PC-3 (cell line): ENCODE measurements at regions not wholly inside any gene's neighbourhood (a gene's known extent, or its start where the extent isn't known, plus 50 kb on each side); places are given as distances from the start of the nearest gene placed in this dataset.

Source experiments
- EZH2 ChIP-seq: fragments of 300-600 bp; sonication (generic); IDR thresholded peaks from one replicate; pipeline ENCODE4 v1.6.1; 2017; ENCODE audit warnings: antibody characterized with exemption, mild to moderate bottlenecking, low read length; ENCODE audit not compliant: unreplicated experiment
- EZH2phosphoT487 ChIP-seq: fragments of 300-600 bp; sonication (generic); IDR thresholded peaks from 2 replicates; pipeline ENCODE4 v1.6.1; 2018; ENCODE audit warnings: mild to moderate bottlenecking, antibody characterized with exemption, low read length, borderline replicate concordance
- TF ChIP-seq, protein P1 (sequence below): fragments of 300-600 bp; sonication (generic); conservative IDR thresholded peaks from 2 replicates; pipeline ENCODE4 v1.5.1; 2017; ENCODE audit warnings: antibody characterized with exemption, low read depth, mild to moderate bottlenecking, low read length

DNA sequence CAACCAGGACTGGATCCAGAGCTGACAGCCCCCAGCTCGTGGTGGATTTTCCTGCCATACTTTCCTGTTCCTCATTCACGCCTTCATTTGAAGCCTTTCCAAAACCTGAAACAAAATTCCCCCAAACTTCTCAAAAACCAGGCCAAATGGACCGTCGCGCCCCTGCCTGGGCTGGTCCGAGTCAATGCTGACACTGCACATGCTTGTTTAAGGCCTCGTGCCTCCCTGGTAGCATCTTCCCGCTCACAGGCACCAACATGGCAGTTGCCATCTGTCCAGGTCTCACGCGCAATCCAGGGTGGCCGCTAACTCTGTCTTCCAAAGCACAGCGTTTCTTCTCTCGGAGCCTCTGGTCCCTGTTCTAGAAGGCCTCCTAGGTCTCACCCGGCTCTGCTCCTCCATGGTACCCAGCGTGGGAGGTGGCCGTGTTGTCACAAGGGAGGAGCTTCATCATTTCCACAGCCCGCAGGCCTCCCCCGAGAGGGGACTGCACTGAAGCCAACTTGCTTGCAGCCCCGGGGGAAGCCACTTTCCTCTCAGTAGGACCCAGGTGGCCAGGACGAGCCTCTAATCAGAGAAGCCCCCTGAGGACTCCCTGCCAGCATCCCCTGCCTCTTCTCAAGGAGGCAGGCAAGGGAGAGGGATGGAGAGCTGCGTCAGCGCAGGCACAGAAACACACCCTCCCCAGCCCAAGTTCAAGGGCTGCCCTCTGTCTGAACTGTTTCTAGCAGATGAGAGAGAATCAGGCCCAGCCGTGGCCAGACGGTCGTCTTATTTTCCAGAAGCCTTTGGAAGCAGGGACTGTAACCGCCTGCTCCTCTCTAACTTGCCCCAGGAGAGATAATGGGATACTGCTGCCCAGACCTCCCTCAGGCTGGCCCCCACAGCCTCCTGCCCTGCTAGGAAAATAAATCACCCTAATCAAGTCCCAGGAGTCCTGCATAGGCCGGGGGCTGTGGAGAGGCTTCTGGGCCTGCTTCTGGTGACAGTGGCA is 152.8 kb upstream of the TLE3 start:
- TF ChIP-seq, protein P1, sequence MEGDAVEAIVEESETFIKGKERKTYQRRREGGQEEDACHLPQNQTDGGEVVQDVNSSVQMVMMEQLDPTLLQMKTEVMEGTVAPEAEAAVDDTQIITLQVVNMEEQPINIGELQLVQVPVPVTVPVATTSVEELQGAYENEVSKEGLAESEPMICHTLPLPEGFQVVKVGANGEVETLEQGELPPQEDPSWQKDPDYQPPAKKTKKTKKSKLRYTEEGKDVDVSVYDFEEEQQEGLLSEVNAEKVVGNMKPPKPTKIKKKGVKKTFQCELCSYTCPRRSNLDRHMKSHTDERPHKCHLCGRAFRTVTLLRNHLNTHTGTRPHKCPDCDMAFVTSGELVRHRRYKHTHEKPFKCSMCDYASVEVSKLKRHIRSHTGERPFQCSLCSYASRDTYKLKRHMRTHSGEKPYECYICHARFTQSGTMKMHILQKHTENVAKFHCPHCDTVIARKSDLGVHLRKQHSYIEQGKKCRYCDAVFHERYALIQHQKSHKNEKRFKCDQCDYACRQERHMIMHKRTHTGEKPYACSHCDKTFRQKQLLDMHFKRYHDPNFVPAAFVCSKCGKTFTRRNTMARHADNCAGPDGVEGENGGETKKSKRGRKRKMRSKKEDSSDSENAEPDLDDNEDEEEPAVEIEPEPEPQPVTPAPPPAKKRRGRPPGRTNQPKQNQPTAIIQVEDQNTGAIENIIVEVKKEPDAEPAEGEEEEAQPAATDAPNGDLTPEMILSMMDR, result no peak
- TF ChIP-seq EZH2, result no peak
- TF ChIP-seq EZH2phosphoT487, result no peak
